Testis (tissue), 2 donors: ENCODE measurements at regions not wholly inside any gene's neighbourhood (a gene's known extent, or its start where the extent isn't known, plus 50 kb on each side); places are given as distances from the start of the nearest gene placed in this dataset.

Experiments used
- DNase-seq: peaks from one replicate; pipeline ENCODE4 v3.0.0-alpha.2; 2019
- H3K27ac ChIP-seq, 2 donors: fragments of 200-600 bp; sonication (generic); one replicate each; pipeline ENCODE4 v1.5.1; 2019
- H3K27me3 ChIP-seq: fragments of 200-600 bp; sonication (generic); one replicate; pipeline ENCODE4 v1.5.1; 2019
- H3K36me3 ChIP-seq: fragments of 200-600 bp; sonication (generic); one replicate; pipeline ENCODE4 v1.5.1; 2017; ENCODE audit warnings: low read depth; ENCODE audit errors: missing control alignments
- H3K4me1 ChIP-seq: fragments of 200-600 bp; sonication (generic); one replicate; pipeline ENCODE4 v1.5.1; 2019
- H3K4me3 ChIP-seq, 2 donors: fragments of 200-600 bp; sonication (generic); one replicate each; pipeline ENCODE4 v1.5.1; 2017 to 2019
- H3K9me3 ChIP-seq: fragments of 200-600 bp; sonication (generic); one replicate; pipeline ENCODE4 v1.5.1; 2017
- POLR2A ChIP-seq: fragments of 450-650 bp; IDR thresholded peaks from one replicate; pipeline ENCODE4 v1.6.1; 2017; ENCODE audit warnings: antibody characterized with exemption, mild to moderate bottlenecking, moderate library complexity
- WGBS, 2 donors: methylation state at CpG; one replicate each; pipeline ENCODE4 v1.1.5; 2018; 5-methylcytosine and 5-hydroxymethylcytosine counted together
- intact Hi-C: fragments of 100-400 bp; cut with DNase I; formaldehyde crosslinking; loops from one replicate; pipeline ENCODE4 v1.15.1; 2023; ENCODE audit warnings: low total_unique reads
- TF ChIP-seq, protein P1 (sequence below), 3 experiments: fragments of 450-650 bp in 2 of 3; fragments of 200-600 bp in 1 of 3; sonication (generic) in 1 of 3; IDR thresholded peaks; one replicate each; pipeline ENCODE4 v1.5.1; 2016 to 2019; ENCODE audit warnings: antibody characterized with exemption in 3 of 3, mild to moderate bottlenecking in 2 of 3, moderate library complexity in 1 of 3

- Histone ChIP-seq H3K4me3 (no peak overlapping the region), H3K9me3 (no peaks in the 10 kb centered on the region), H3K36me3 (no peaks in the 10 kb centered on the region), H3K27me3 (no peaks in the 10 kb centered on the region), H3K27ac (no peak overlapping the region), H3K4me1 (no peaks in the 10 kb centered on the region)
- peak; percentile 42 for DNase-seq
- TF ChIP-seq POLR2A: no peak
- TF ChIP-seq, protein P1, sequence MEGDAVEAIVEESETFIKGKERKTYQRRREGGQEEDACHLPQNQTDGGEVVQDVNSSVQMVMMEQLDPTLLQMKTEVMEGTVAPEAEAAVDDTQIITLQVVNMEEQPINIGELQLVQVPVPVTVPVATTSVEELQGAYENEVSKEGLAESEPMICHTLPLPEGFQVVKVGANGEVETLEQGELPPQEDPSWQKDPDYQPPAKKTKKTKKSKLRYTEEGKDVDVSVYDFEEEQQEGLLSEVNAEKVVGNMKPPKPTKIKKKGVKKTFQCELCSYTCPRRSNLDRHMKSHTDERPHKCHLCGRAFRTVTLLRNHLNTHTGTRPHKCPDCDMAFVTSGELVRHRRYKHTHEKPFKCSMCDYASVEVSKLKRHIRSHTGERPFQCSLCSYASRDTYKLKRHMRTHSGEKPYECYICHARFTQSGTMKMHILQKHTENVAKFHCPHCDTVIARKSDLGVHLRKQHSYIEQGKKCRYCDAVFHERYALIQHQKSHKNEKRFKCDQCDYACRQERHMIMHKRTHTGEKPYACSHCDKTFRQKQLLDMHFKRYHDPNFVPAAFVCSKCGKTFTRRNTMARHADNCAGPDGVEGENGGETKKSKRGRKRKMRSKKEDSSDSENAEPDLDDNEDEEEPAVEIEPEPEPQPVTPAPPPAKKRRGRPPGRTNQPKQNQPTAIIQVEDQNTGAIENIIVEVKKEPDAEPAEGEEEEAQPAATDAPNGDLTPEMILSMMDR (IDR thresholded peaks at IDR 0.05): no peak
- intact Hi-C loops: no loop called here
- WGBS, 2 donors: 83 to 86% methylated on average over 3 of the region's 3 CpGs
Observed at GRCh38 chr20:40494248-40494647, 194.8 kb downstream of the MAFB start.

DNA sequence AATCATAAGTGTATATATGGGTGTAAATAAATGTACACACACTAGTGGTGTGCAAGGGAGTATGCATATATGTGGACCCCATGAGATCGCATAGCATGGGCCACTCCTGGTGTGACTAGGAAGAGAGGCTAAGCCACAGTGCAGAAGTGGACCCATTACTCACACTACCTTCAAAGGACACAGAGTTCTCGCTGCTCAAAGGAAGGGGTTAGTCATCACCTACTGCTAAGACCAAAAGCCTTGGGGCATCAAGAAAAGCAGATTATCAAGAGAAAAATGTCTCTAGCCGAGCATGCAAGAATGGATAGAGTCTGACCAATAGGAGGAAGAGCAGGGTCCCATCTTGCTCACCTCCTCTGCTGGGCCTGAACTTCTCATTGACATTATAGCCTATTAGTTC is 195.5 kb downstream of the MAFB start:
- Histone ChIP-seq H3K9me3 (no peaks in the 10 kb centered on the region), H3K27ac (no peak overlapping the region), H3K4me3 (no peak overlapping the region), H3K27me3 (no peaks in the 10 kb centered on the region), H3K4me1 (no peaks in the 10 kb centered on the region), H3K36me3 (no peaks in the 10 kb centered on the region)
- 89 to 91% methylated on average over 3 of the region's 3 CpGs for WGBS, 2 donors
- intact Hi-C loops: no loop called here
- no peak for TF ChIP-seq POLR2A
- TF ChIP-seq, protein P1 (IDR thresholded peaks at IDR 0.05): no peak
- DNase-seq: no peak

DNA sequence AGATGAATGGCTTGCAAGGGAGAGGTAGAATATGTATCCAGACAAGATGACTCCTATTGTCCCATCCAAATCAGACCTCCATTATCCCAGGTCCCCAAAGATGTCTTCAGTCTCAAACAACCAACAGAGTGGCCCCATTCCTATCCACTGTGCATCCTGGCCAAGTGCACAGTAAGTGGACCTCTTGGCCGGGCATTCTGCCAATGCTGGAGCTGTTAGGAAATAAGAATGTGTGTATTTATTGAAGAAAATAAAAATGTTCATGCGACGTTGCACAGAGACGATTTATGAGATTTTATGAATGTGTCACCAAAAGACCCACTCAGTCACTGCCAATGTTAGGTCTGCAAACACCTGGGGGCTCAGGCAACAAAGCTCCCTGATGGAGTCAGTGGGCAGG is 196.0 kb downstream of the MAFB start:
- H3K4me1 ChIP-seq: no peaks in the 10 kb centered on the region
- intact Hi-C loops: no loop called here
- H3K36me3 ChIP-seq: no peaks in the 10 kb centered on the region
- WGBS, 2 donors: 45 to 54% methylated on average over 4 of the region's 4 CpGs
- no peaks in the 10 kb centered on the region for H3K27me3 ChIP-seq
- peak; percentile 71 for DNase-seq
- no peaks in the 10 kb centered on the region for H3K9me3 ChIP-seq
- no peak overlapping the region for H3K4me3 ChIP-seq
- H3K27ac ChIP-seq: no peak overlapping the region
- TF ChIP-seq, protein P1 (IDR thresholded peaks at IDR 0.05): no peak
- TF ChIP-seq POLR2A: no peak

- Histone ChIP-seq H3K27ac (no peak overlapping the region), H3K36me3 (no peaks in the 10 kb centered on the region), H3K4me3 (no peak overlapping the region), H3K27me3 (no peaks in the 10 kb centered on the region), H3K4me1 (no peaks in the 10 kb centered on the region), H3K9me3 (no peaks in the 10 kb centered on the region)
- WGBS, 2 donors: 60 to 75% methylated on average over 5 of the region's 5 CpGs
- intact Hi-C loops: no loop called here
- no peak for DNase-seq
- TF ChIP-seq, protein P1 (IDR thresholded peaks at IDR 0.05): no peak
- no peak for TF ChIP-seq POLR2A
Observed at GRCh38 chr20:40491009-40491590, 197.9 kb downstream of the MAFB start.

DNA sequence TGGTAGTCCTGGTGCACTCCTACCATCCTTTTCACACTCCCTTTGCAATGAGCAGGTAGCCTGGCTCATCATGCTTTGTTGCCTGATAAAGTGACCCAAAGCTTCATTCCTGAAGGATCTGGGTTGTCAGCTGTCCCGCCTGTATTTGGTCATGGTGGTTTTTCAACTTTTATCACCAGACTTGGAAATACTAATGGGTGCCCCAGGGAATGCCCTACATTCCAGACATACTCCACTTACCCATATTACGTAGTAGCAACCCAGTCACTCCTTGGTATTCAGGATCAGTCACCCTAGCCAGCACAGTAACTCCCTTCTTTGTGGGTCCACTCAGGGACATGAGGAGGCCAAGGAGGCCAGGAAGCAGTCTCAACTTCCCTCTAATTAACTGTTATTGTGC is 199.2 kb downstream of the MAFB start:
- Histone ChIP-seq H3K4me1 (no peaks in the 10 kb centered on the region), H3K36me3 (no peaks in the 10 kb centered on the region), H3K27ac (no peak overlapping the region), H3K4me3 (no peak overlapping the region), H3K9me3 (no peaks in the 10 kb centered on the region), H3K27me3 (no peaks in the 10 kb centered on the region)
- no peak for DNase-seq
- intact Hi-C loops: no loop called here
- WGBS, 2 donors: 83 to 94% methylated on average over 2 of the region's 2 CpGs
- TF ChIP-seq, protein P1 (IDR thresholded peaks at IDR 0.05): no peak
- no peak for TF ChIP-seq POLR2A
